Peyer's patch (tissue), 4 donors: ENCODE measurements at regions not wholly inside any gene's neighbourhood (a gene's known extent, or its start where the extent isn't known, plus 50 kb on each side); places are given as distances from the start of the nearest gene placed in this dataset.

Source experiments
- DNase-seq, 3 donors: peaks; one replicate each; pipeline ENCODE4 v3.0.0-alpha.2; 2017 to 2019
- H3K27ac ChIP-seq, 4 donors: fragments of 200-600 bp; sonication (generic); one replicate each; pipeline ENCODE4 v1.5.1; 2016 to 2019
- H3K27me3 ChIP-seq, 2 donors: fragments of 200-600 bp; sonication (generic); one replicate each; pipeline ENCODE4 v1.5.1; 2019
- H3K36me3 ChIP-seq, 3 donors: fragments of 200-600 bp; sonication (generic); one replicate each; pipeline ENCODE4 v1.5.1; 2016 to 2019
- H3K4me1 ChIP-seq, 4 donors: fragments of 200-600 bp; sonication (generic); one replicate each; pipeline ENCODE4 v1.5.1; 2016 to 2019
- H3K4me3 ChIP-seq, 4 donors: fragments of 200-600 bp; sonication (generic); 1 replicate in 3 of 4; 2 replicates in 1 of 4; pipeline ENCODE4 v1.5.1; 2016 to 2019; ENCODE audit warnings: mild to moderate bottlenecking in 1 of 4
- H3K9me3 ChIP-seq, 4 donors: fragments of 200-600 bp; sonication (generic); one replicate each; pipeline ENCODE4 v1.5.1; 2016 to 2019; ENCODE audit warnings: mild to moderate bottlenecking in 1 of 4
- POLR2A ChIP-seq, 2 donors: fragments of 450-650 bp; IDR thresholded peaks; one replicate each; pipeline ENCODE4 v1.5.1; 2017; ENCODE audit warnings: antibody characterized with exemption in 2 of 2, mild to moderate bottlenecking in 2 of 2, moderate library complexity in 2 of 2
- TF ChIP-seq, protein P1 (sequence below), 6 experiments: fragments of 450-650 bp in 4 of 6; fragments of 200-600 bp in 2 of 6; sonication (generic) in 1 of 6; IDR thresholded peaks; one replicate each; pipeline ENCODE4 v1.5.1; 2017 to 2019; ENCODE audit warnings: antibody characterized with exemption in 6 of 6, mild to moderate bottlenecking in 3 of 6, moderate library complexity in 1 of 6

DNA sequence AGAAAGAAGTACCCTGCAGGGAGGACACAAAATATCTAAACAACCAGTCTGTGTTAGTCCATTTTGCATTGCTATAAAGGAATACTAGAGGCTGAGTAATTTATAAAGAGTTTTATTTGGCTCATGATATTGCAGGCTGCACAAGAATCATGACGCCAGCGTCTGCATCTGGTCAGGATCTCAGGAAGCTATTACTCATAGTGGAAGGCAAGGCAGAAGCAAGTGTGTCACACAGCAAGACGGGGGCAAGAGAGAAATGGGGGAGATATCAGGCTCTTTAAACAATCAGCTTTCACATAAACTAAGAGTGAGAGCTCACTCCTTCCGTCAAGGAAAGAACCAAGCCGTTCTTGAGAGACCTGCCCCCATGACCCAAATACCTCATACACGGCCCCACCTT, 614.8 kb downstream of the ZIC1 start:
- Histone ChIP-seq H3K27ac (no peak overlapping the region), H3K9me3 (no peaks in the 10 kb centered on the region), H3K27me3 (no peaks in the 10 kb centered on the region), H3K4me3 (no peak overlapping the region), H3K36me3 (no peaks in the 10 kb centered on the region), H3K4me1 (no peaks in the 10 kb centered on the region)
- TF ChIP-seq POLR2A (IDR thresholded peaks at IDR 0.05): no peak
- TF ChIP-seq, protein P1, sequence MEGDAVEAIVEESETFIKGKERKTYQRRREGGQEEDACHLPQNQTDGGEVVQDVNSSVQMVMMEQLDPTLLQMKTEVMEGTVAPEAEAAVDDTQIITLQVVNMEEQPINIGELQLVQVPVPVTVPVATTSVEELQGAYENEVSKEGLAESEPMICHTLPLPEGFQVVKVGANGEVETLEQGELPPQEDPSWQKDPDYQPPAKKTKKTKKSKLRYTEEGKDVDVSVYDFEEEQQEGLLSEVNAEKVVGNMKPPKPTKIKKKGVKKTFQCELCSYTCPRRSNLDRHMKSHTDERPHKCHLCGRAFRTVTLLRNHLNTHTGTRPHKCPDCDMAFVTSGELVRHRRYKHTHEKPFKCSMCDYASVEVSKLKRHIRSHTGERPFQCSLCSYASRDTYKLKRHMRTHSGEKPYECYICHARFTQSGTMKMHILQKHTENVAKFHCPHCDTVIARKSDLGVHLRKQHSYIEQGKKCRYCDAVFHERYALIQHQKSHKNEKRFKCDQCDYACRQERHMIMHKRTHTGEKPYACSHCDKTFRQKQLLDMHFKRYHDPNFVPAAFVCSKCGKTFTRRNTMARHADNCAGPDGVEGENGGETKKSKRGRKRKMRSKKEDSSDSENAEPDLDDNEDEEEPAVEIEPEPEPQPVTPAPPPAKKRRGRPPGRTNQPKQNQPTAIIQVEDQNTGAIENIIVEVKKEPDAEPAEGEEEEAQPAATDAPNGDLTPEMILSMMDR (IDR thresholded peaks at IDR 0.05): no peak
- DNase-seq: no peak

DNA sequence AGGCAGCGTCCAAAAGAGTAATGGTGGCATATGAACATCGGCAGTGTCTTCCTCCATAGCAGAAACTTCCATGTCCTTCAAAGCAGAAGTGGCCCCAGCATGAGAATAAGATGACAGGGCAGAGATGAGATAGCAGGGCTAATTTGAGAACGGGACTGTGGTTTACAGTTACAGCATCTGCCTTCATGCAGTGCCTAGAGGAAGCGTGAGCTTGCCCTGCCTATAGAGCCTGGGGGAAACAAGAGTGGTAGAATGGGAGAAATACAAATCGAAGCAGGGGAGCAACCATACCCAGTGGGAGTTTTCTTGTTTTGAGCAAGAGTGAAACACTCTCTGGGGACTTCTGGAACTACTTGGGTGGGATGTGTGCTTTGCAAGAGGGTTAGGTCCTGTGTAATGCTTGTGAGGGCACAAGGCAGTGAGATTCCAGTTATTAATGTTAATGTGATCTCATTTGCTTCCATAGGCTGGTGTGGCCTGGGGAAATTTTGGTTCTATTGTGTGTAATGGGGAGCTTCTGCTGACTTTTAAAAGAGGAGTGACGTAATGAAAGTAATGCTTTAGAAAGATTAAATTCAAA, 616.9 kb downstream of the ZIC1 start:
- TF ChIP-seq, protein P1 (IDR thresholded peaks at IDR 0.05): no peak
- TF ChIP-seq POLR2A (IDR thresholded peaks at IDR 0.05): no peak
- no peak overlapping the region for H3K4me3 ChIP-seq
- no peaks in the 10 kb centered on the region for H3K4me1 ChIP-seq
- no peak for DNase-seq
- no peaks in the 10 kb centered on the region for H3K27me3 ChIP-seq
- H3K9me3 ChIP-seq: no peaks in the 10 kb centered on the region
- H3K27ac ChIP-seq: no peak overlapping the region
- H3K36me3 ChIP-seq: no peaks in the 10 kb centered on the region

DNA sequence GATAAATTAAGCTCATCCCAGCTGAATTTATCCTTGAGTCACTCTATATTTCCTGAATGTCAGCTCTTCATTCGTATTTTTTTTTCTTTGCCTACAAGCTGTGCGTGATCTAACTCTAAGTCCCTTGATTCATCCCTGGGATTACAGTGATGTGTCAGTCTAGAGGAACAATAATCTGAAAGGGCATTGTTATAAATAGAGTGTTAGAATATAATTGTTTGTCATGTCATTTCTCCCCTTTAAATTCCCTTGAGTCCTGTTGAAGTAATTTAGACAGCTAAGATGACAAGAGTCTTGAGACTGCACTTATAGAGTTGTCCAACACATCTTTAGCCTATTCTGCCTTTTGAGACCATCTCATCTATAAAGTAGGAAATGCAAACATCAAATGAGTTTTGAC, 621.8 kb downstream of the ZIC1 start:
- Histone ChIP-seq H3K9me3 (no peaks in the 10 kb centered on the region), H3K27ac (no peak overlapping the region), H3K4me1 (no peaks in the 10 kb centered on the region), H3K4me3 (no peak overlapping the region), H3K27me3 (no peaks in the 10 kb centered on the region), H3K36me3 (no peaks in the 10 kb centered on the region)
- TF ChIP-seq POLR2A (IDR thresholded peaks at IDR 0.05): no peak
- TF ChIP-seq, protein P1 (IDR thresholded peaks at IDR 0.05): no peak
- DNase-seq: no peak

DNA sequence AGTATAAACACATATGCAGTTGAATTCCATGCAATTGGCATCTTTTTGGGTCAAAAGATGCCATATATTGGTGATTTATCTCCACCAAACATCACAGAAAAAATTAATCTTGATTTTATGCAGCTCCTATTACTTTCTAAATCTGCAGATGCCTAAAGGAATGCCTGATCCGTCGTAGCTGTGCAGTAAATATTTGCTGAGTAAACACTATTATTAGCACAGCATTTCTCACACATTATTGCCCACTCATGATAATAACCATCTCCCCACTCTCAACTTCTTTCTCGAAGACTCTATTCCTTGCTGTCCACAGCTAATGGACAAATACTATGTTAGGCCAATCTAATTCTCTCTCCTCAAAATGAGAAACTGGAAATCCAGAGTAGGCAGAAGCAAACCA, 625.2 kb downstream of the ZIC1 start:
- Histone ChIP-seq H3K9me3 (no peaks in the 10 kb centered on the region), H3K27me3 (no peaks in the 10 kb centered on the region), H3K4me1 (no peaks in the 10 kb centered on the region), H3K4me3 (no peak overlapping the region), H3K27ac (no peak overlapping the region), H3K36me3 (no peaks in the 10 kb centered on the region)
- DNase-seq: no peak
- TF ChIP-seq, protein P1 (IDR thresholded peaks at IDR 0.05): no peak
- TF ChIP-seq POLR2A (IDR thresholded peaks at IDR 0.05): no peak

DNA sequence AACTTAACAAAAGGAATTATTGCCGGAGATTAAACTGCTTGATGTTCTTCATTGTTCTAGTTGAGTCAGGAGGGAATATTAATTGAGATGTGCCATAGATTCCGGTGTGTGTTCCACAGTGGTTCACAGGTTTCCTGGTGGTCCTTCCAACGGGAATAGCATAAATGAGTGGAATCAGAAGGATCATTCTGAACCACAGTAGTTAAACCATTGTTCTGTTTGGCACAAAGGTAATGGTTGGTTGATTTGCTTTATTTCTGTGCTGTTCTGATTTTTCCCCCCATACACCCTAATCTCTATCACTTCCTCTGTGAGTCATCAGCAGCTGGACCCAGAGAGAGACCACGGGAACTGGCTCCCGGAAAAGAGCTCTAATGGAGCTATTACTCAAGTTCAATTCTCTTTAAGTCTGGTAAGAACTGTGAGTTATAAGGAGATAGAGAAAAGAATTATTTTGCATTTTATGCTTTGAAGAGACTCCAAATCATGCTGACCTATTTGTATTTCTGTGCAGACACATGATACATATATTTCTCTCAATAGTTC, 627.2 kb downstream of the ZIC1 start:
- H3K4me3 ChIP-seq: no peak overlapping the region

More for the DNA sequence above, 627.2 kb downstream of the ZIC1 start:
- Histone ChIP-seq H3K4me1 (no peaks in the 10 kb centered on the region), H3K9me3 (no peaks in the 10 kb centered on the region), H3K36me3 (no peaks in the 10 kb centered on the region), H3K27me3 (no peaks in the 10 kb centered on the region), H3K27ac (no peak overlapping the region)
- no peak for TF ChIP-seq POLR2A (IDR thresholded peaks at IDR 0.05)
- TF ChIP-seq, protein P1 (IDR thresholded peaks at IDR 0.05): no peak
- DNase-seq: no peak
